ENCODE measurements at regions not wholly inside any gene's neighbourhood (a gene's known extent, or its start where the extent isn't known, plus 50 kb on each side); places are given as distances from the start of the nearest gene placed in this dataset.

GRCh38 chr5:74476046-74476818, 164.3 kb downstream of the ENC1 start:
- H3K4me3 ChIP-seq (replicated peaks in 1 of 3; ENCODE audit: insufficient read depth in 1 of 3, low read depth in 1 of 3, low read length in 3 of 3), result no peak overlapping the region
- CTCF ChIA-PET, result no interaction called here
- H3K27me3 ChIP-seq (ENCODE audit: control insufficient read depth in 2 of 2, insufficient read depth in 2 of 2, low read length in 2 of 2), result peaks cover 0 to 4% of the 10 kb centered on the region in 2 experiments
- FAIRE-seq, result no peak
- H3K4me2 ChIP-seq (ENCODE audit: insufficient read depth, low read length), result no peak overlapping the region
- intact Hi-C loops (cut with micrococcal nuclease) (no loop called here), dilution Hi-C loops (cut with MboI; ENCODE audit: extremely low pct_ligation_motif_present, low sequenced_read_pairs) (no loop called here)
- no peak overlapping the region for H2AFZ ChIP-seq (ENCODE audit: low read depth, low read length)
- TF ChIP-seq EZH2 (IDR thresholded peaks at IDR 0.05; ENCODE audit: borderline replicate concordance, low read depth, low read length, severe bottlenecking) (no peak), GATA2 (IDR thresholded peaks at IDR 0.05; ENCODE audit: insufficient read depth, insufficient read length, low read depth, low read length) (no peak), JUN (IDR thresholded peaks at IDR 0.05; ENCODE audit: borderline replicate concordance, insufficient read depth, insufficient read length, low read depth) (no peak), POLR2AphosphoS5 (IDR thresholded peaks at IDR 0.05; ENCODE audit: insufficient read depth, low read depth, low read length) (no peak), MAX (IDR thresholded peaks at IDR 0.05; ENCODE audit: insufficient read depth, insufficient read length) (no peak), MYC (IDR thresholded peaks at IDR 0.05; ENCODE audit: low read depth, low read length) (no peak), FOS (IDR thresholded peaks at IDR 0.05; ENCODE audit: borderline replicate concordance, insufficient read depth, low read length) (no peak), POLR2A (IDR thresholded peaks at IDR 0.05; ENCODE audit: low read depth, low read length) (no peak)
- TF ChIP-seq, protein P1, sequence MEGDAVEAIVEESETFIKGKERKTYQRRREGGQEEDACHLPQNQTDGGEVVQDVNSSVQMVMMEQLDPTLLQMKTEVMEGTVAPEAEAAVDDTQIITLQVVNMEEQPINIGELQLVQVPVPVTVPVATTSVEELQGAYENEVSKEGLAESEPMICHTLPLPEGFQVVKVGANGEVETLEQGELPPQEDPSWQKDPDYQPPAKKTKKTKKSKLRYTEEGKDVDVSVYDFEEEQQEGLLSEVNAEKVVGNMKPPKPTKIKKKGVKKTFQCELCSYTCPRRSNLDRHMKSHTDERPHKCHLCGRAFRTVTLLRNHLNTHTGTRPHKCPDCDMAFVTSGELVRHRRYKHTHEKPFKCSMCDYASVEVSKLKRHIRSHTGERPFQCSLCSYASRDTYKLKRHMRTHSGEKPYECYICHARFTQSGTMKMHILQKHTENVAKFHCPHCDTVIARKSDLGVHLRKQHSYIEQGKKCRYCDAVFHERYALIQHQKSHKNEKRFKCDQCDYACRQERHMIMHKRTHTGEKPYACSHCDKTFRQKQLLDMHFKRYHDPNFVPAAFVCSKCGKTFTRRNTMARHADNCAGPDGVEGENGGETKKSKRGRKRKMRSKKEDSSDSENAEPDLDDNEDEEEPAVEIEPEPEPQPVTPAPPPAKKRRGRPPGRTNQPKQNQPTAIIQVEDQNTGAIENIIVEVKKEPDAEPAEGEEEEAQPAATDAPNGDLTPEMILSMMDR (IDR thresholded peaks at IDR 0.05; ENCODE audit: extremely low read depth in 1 of 2, insufficient read depth in 1 of 2, low read depth in 1 of 2, low read length in 2 of 2), result no peak
- H3K9me1 ChIP-seq (replicated peaks; ENCODE audit: control insufficient read depth, extremely low read depth, insufficient read depth, low read length), result no peaks in the 10 kb centered on the region
- H3K79me2 ChIP-seq (ENCODE audit: control insufficient read depth, insufficient read depth, low read length), result no peaks in the 10 kb centered on the region
- no peaks in the 10 kb centered on the region for H3K9me3 ChIP-seq (replicated peaks; ENCODE audit: control insufficient read depth, insufficient read depth, low read length)
- POLR2A ChIA-PET, result no interaction called here
- H3K27ac ChIP-seq (ENCODE audit: insufficient read depth, low read depth, low read length), result no peak overlapping the region
- H3K4me1 ChIP-seq (ENCODE audit: control insufficient read depth, extremely low read depth, insufficient read depth, low read length), result no peaks in the 10 kb centered on the region
- H3K36me3 ChIP-seq (ENCODE audit: control insufficient read depth in 2 of 2, extremely low read depth in 1 of 2, insufficient read depth in 2 of 2, low read length in 2 of 2), result no peaks in the 10 kb centered on the region
- no peaks in the 10 kb centered on the region for H4K20me1 ChIP-seq (replicated peaks; ENCODE audit: control insufficient read depth, extremely low read depth, insufficient read depth, low read length)
- H3K9ac ChIP-seq (replicated peaks; ENCODE audit: extremely low read depth, insufficient read depth, low read length), result no peak overlapping the region
- no TSS peak for BruUV-seq (replicated peaks)
- no peak for DNase-seq (ENCODE audit: low read depth, low spot score)

Measured in endothelial cell of umbilical vein (primary cell).